ENCODE measurements at regions not wholly inside any gene's neighbourhood (a gene's known extent, or its start where the extent isn't known, plus 50 kb on each side); places are given as distances from the start of the nearest gene placed in this dataset.

GRCh38 chr16:82328881-82329469 lies 159.0 kb upstream of the MPHOSPH6 start:
- in situ Hi-C loops (cut with HindIII; ENCODE audit: low pct_unique_long_range_greater_than_20kb, low sequenced_read_pairs), result no loop called here
- ChIA-PET POLR2A (no interaction called here), CTCF (no interaction called here)
- intact Hi-C loops (cut with micrococcal nuclease; ENCODE audit: unreplicated experiment), result no loop called here
- Histone ChIP-seq H3K9me3 (ENCODE audit: control insufficient read depth, insufficient read depth, low read depth, low read length) (no peaks in the 10 kb centered on the region), H3K27ac (ENCODE audit: low read length) (no peak overlapping the region), H3K36me3 (ENCODE audit: control insufficient read depth, insufficient read depth, low read length) (no peaks in the 10 kb centered on the region), H3K27me3 (ENCODE audit: control insufficient read depth, insufficient read depth, low read length) (no peaks in the 10 kb centered on the region; the same call in 1 of the 2 replicates), H3K4me1 (ENCODE audit: control insufficient read depth, insufficient read depth, low read length) (no peaks in the 10 kb centered on the region), H3K4me3 (ENCODE audit: low read depth in 2 of 2, low read length in 2 of 2) (no peak overlapping the region)
- DNase-seq (ENCODE audit: low read depth, low spot score) (no peak), ATAC-seq (no peak)
- TF ChIP-seq CTCF (IDR thresholded peaks at IDR 0.05) (no peak), REST (IDR thresholded peaks at IDR 0.05; ENCODE audit: insufficient read depth in 1 of 2, low read depth in 2 of 2, low read length in 1 of 2) (no peak), SIN3A (IDR thresholded peaks at IDR 0.05; ENCODE audit: borderline replicate concordance, insufficient read depth, low read depth, low read length) (no peak), POLR2AphosphoS5 (IDR thresholded peaks at IDR 0.05; ENCODE audit: low read depth, low read length) (no peak), TCF7L2 (IDR thresholded peaks at IDR 0.05; ENCODE audit: low read depth, low read length) (no peak)
- BruUV-seq (replicated peaks), result no TSS peak

GRCh38 chr16:82323171-82323570 lies 153.1 kb upstream of the MPHOSPH6 start:
- intact Hi-C loops (cut with micrococcal nuclease; ENCODE audit: unreplicated experiment), result no loop called here

More at GRCh38 chr16:82323171-82323570, 153.1 kb upstream of the MPHOSPH6 start:
- no peaks in the 10 kb centered on the region for H3K4me1 ChIP-seq (ENCODE audit: control insufficient read depth, insufficient read depth, low read length)
- TF ChIP-seq SIN3A (IDR thresholded peaks at IDR 0.05; ENCODE audit: borderline replicate concordance, insufficient read depth, low read depth, low read length), result no peak
- TF ChIP-seq REST (IDR thresholded peaks at IDR 0.05; ENCODE audit: insufficient read depth in 1 of 2, low read depth in 2 of 2, low read length in 1 of 2), result no peak
- no peak for TF ChIP-seq CTCF (IDR thresholded peaks at IDR 0.05)
- no peak for TF ChIP-seq POLR2AphosphoS5 (IDR thresholded peaks at IDR 0.05; ENCODE audit: low read depth, low read length)
- no peak for TF ChIP-seq TCF7L2 (IDR thresholded peaks at IDR 0.05; ENCODE audit: low read depth, low read length)
- BruUV-seq (replicated peaks), result no TSS peak
- POLR2A ChIA-PET, result no interaction called here
- no peak for DNase-seq (ENCODE audit: low read depth, low spot score)
- CTCF ChIA-PET, result no interaction called here
- no peak for ATAC-seq
- H3K27me3 ChIP-seq (ENCODE audit: control insufficient read depth, insufficient read depth, low read length), result no peaks in the 10 kb centered on the region; the same call in 1 of the 2 replicates
- H3K9me3 ChIP-seq (ENCODE audit: control insufficient read depth, insufficient read depth, low read depth, low read length), result no peaks in the 10 kb centered on the region
- H3K36me3 ChIP-seq (ENCODE audit: control insufficient read depth, insufficient read depth, low read length), result no peaks in the 10 kb centered on the region
- no peak overlapping the region for H3K4me3 ChIP-seq (ENCODE audit: low read depth in 2 of 2, low read length in 2 of 2)
- no peak overlapping the region for H3K27ac ChIP-seq (ENCODE audit: low read length)
- in situ Hi-C loops (cut with HindIII; ENCODE audit: low pct_unique_long_range_greater_than_20kb, low sequenced_read_pairs), result no loop called here
